HG03469 (cell line): ENCODE measurements at regions not wholly inside any gene's neighbourhood (a gene's known extent, or its start where the extent isn't known, plus 50 kb on each side); places are given as distances from the start of the nearest gene placed in this dataset.
"Not testable (repeated sequence)": the region's sequence is repeated elsewhere in the genome, so short reads cannot be mapped to it uniquely, and the experiment has no call there.

Source experiments
- ATAC-seq: cut with Tn5 transposase; IDR thresholded peaks from one replicate; pipeline ENCODE4 v1.9.1; 2021; ENCODE audit warnings: mild to moderate bottlenecking, moderate library complexity, moderate number of reproducible peaks; ENCODE audit not compliant: unreplicated experiment

DNA sequence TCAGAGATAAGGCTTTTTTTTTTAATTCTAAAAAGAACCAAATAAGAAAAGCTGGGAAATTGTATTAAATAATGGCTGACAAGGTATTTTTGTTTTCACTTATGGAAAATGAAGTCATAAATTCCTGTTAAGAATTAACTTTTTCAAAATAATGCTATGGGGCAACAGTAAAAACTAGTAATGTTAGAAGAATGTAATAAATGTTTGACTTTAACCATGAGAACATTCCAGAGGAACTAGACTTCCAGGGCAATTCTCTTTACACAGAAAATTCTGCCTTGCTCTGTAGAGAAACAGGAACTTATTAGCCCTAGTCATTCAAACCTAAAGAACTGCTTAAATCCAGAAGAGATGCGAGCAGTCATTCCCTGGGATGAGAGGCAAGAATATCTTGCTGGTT is 571.1 kb downstream of the IPMK start:
- no peak for ATAC-seq

DNA sequence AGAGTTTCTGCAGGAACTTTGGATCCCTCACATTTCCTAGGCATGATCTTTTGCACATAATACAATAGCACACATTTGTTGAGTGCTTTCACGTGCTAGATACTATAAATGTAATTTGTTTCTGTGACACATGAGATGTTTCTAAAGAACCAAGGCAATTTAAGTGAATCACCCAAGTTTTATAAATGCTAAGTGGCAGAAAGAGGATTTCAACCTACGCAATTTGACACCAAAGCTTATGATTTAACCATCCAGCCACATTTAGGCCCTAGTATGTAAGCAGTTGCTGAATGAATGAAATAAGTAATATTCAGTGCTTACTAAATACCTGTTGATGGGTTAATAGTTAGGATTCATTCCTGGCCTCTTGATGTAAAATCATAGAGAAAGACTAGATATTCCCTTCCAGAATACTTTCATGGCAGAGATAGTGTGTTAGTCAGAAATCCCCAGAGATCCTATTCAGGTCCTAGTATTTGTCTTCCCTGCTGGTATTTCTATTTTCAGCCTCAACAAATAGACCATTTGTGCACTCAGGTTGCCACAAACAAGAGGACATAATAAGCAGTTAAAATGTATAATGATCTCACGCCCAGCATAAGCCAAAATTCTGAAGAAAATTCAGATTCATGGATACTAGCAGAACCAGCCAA is 572.6 kb downstream of the IPMK start:
- ATAC-seq = no peak

DNA sequence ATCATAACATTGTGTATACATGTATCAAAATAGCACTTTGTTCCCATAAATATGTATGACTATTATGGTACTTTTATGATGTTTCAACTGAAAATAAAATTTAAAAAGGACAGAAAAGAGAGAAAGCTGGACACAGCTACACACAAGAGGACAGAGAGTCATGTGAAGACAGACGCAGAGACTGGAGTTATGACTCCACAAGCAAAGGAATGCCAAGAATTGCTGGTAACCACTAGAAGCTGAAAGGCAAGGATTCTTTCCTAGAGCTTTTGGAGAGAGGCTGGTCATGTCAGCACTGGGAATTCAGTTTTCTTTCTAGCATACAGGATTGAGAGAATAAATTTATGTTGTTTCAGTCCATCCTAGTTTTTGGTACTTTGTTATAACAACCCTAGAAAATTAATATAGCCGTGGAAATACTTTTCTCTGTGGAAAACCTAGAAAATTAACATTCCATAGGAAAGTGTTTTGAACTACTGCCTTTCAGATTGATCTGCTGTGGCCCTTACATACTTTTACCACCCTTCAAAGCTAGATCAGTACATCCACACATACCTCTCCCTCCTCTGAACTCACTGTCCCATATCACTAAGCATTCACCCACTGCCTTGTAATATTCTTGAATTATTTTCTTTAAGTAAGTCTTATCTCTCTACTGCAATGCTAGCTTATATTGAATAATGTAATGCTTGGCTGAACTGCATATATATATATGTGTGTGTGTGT is 575.3 kb downstream of the IPMK start:
- no peak for ATAC-seq

DNA sequence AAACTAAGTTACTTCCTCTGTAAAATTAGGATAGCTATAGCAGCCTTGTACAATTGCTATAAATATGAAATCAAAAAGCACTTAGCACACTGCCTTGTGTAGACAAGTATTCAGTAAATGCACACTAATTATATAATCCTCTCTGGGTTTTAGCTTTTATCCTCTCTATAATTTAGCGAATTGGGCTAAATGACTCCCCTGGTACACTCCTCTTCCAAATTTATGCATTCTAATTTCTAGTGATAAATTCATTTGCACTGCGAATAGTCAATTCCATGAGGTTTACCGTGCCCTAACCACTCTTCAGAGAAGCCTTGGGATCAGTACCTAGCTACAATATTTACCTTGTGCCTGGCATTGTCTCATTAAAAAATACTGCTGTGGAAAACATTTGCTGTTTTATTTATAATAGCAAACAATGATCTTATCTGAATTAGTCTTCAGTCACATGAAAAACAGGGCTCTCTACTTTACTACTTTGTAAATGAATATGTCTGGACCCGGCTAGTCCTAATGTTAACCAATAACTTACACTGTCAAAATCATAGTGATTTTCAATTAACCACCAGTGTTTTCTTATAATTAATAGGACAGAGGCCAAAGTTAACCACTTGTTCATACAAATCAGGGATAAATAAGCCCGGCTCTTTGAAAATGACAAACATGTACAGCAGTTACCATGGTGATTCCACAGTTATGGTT is 577.9 kb downstream of the IPMK start:
- ATAC-seq = no peak

DNA sequence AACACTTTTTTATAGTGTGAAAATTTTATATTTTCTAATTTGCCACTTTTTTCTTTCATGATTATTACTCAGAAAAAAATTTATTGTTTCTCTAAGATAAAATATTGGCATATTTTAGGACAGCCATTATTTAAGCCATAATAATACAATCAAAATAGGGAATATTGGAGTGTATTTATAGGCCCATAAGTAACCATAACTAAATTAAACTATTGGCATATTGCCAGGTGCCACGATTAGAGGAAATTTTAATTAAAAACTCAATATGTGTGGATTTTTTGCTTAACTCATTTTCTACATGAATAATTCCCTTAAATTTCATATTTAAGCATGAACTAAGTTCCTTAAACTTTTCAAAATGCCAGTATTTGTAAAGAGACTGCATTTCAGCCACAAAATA is 587.8 kb downstream of the IPMK start:
- no peak for ATAC-seq

DNA sequence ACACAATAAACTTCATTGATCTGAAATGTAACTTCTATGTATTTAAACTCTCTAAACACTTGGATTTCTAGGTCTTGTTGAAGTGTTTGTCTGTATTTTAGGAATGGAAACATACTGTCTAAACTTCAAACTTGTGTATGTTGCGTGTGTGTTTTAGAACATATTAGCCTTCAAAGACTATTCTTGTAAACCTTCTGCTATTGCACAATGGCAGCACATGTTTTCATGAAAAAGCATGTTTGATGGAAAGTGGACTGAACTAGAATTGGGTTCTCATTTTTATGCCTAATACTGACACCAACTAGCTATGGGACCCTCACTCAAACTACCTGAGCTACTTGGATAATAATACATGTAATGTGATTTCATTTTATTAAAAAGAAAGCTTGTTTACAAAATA is 592.6 kb downstream of the IPMK start:
- no peak for ATAC-seq

DNA sequence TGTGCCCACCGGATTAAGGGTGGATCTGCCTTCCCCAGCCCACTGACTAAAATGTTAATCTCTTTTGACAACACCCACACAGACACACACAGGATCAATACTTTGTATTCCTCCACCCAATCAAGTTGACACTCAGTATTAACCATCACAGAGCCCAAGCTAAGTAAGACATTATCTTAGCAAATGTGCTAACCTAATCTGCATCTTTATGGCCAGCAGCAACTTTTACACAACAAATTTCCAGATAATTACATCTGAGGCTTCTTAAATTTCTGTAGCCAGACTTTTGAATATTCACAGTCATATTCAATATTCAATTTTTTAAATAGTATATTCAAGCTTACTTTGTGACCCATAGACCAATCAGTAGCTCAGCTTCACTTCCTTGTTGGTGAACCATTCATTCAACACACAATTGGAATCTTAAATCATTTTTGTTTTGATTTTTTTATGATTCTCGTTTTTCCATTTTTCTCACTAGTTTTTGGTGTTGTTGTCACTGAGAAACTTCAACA is 594.2 kb downstream of the IPMK start:
- ATAC-seq = no peak

DNA sequence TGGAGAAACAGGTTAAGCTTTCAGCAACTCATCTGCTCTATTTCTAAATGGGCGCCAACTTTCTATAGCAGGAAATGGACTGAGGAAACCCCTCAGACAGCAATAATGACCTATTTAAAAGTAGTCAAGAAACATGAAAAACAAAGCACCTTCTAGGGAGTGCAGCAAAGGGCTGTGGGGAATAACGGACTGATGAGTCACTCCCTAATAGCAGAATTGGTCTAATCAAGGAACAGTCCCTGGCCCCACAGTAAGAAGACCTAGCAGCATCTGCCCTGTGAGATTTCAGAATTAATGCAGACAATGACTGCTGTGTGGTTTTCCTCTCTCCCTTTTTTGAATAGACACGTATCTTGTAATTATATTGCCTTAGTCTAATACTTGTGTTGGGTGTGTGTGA is 602.9 kb downstream of the IPMK start:
- ATAC-seq = no peak

DNA sequence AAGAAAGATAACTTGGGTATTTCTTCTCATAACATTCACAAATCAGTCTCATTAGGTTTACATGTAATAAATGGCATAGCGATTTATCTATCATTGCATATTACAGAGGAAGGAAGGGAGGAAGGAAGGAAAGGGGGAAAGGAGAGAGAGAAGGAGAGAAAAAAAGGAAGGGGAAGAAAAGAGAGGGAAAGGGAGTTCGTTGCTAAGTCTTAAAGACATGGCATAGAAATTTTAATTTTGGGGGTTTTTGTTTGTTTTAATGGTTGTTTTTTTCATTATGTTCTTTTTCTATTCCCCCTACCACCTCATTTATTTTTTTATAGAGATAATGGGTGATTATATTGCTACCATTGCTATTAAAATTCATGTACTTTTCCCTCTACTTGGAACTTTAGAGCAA is 604.3 kb downstream of the IPMK start:
- ATAC-seq = no peak

DNA sequence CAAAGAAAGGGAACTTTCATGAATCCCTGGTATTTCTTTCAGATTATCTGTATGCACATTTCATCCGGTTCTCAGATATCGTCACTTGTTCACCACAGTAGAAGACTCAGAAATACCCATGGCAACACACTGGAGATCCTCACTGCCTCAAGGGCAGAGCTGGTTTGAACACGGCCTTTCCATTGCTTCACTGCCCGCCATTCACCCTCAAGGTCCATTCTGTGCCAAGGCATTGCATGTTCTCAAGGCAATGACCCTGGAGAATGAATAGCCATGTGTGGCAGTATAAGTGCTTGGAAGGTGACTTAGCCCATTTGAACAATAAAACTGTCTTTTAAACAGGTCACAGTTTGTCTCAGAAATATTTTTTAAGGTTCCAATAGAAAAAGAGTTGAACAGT is 606.5 kb downstream of the IPMK start:
- ATAC-seq = no peak

DNA sequence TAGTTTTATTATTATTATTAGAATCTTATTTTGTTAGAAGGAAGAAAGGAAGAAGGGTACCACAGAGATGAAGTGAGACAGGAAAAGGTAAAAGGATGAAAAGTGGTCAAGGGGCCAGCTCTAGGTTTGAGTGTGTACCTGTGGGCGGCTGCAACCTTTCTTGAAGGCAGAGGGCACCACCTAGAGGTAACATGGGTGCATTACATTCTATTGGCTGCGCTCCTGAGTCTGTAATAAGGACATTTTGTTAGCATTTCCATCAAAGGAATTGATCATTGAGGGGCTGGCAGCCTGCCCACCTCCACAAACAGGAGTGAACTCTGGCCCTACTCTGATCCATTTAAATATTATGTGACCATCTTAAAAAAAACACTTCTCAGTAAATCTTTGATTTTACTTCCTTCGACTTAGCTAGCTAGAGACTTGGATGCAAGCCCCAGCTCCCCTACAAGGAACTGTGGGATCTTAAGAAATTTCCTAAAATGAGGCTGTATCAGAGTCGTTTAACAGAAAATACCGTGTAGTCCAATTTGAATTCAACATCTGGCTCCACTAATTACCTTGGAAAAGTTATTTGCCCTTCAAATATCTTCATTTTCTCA is 610.4 kb downstream of the IPMK start:
- peak; percentile 83 for ATAC-seq

DNA sequence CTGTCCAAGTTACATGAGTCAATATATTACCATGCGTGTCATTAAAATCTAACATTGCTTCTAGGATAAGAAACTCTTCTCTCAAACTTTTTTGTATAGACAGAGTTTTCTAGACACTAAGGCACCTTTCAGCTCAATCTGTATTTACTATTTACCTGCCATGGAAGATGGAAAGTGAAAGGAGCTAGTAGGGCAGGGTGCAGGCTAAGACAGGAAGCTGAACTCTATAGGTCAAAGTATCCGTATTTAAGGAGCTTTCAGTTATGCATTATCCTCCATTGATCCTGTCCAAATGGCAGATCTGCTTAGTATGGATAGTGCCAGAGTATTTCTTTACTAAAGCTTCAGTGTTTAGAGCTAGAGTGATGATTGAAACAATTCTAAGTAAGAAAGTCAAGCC is 612.8 kb downstream of the IPMK start:
- no peak for ATAC-seq

DNA sequence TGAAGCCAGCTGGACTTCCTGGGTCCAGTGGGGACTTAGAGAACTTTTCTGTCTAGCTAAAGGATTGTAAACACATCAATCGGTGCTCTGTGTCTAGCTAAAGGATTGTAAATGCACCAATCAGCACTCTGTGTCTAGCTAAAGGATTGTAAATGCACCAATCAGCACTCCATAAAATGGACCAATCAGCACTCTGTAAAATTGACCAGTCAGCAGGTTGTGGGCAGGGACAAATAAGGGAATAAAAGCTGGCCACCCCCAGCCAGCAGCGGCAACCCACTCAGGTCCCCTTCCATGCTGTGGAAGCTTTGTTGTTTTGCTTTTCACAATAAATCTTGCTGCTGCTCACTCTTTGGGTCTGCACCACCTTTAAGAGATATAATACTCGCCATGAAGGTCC is 622.6 kb downstream of the IPMK start:
- ATAC-seq = not testable (repeated sequence)

DNA sequence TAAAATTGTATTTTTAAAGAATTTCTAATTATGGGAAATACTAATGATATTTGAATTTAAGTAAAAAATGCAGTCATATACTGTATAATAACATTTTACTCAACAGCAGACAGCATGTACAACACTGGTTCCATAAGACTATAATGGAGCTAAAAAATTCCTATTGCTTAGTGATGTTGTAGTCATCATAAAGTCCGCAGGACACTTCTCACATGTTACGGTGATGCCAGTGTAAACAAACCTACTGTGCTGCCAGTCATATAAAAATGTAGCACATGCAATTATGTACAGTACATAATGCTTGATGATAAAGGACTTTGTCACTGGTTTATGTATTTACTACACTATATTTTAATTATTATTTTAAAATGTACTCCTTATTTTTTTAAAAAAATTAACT is 629.3 kb downstream of the IPMK start:
- ATAC-seq = no peak

DNA sequence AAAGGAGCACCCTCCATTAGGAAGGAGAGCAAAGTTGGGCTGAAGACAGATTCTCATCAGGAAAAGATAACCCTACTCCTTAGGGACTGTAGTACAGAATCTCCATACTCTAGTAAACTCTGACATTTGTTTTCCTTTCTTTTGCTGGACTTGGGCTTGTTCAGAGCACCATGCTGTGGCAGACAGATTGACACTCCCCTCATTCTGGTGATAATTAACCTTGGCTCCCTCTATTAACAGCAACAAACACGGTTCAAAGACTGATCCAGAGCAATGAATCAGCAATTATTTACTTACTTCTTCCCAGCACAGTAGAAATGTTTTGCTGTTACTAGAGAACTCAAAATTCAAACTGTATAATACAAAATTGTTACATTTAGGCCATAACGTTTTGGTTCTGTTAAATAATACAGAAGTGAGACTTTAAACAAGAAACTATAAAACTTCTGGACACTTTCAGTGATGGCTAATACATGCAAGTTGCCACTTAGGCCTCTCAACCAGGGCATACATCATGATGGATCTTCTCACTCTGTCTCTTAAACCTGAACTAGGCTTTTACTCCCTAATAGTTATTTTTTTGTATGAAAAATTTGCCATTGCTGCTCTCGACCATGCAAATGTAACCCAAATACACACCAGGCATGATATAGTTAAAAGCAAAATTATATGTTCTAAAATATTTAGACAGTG is 639.0 kb downstream of the IPMK start:
- no peak for ATAC-seq

DNA sequence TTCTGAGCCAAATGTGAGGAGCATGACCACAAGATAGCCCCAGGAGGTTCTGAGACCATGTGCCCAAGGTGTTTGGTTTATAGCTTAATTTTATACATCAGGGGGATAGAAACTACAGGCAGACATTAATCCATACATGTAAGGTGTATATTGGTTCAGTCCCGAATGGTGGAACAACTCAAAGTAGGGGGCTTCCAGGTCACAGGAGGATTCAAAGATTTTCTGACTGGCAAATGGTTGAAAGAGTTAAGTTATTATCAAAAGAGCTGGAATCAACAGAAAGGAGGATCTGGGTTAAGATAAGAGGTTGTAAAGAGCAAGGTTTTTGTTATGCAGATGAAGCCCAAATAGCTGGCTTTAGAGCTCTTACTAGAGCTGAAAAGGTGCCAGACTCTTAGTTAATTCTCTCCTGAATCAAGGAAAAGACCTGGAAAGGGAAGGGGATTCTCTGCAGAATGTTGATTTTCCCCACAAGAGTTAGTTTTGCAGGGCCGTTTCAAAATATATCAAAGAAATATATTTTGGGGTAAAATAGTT is 640.0 kb downstream of the IPMK start:
- no peak for ATAC-seq

DNA sequence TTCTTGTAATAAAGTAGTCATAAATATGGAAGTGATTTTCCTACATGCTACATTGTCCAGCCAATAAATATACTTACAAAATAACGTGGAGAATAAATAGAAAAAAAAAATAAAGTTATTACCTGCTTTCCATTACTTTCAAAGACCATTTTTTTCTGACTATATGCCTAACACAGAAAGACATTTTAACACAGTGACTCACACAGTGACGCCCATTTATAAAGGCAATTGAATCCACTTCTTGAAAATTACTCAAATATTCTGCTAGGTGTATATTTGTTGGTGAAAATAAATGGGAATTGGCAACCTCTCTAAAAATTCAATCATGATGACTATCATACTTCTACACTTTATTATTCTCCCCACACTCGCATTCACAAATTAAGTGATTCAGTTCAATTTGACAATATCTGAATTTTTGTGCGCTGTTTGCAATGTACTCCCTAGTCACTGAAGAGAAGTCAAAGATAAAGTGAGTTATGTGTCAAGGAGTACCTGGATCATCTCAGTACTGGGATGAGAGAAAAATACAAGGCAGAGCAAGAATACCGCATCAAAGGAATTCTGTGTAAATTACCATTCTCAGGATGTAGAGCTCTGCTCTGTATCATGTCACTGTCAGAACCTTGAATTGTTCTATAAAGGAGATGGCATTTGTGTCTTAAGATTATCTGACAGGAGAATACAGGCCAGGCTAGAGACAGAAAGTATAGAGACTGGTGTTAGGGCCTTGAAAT is 642.7 kb downstream of the IPMK start:
- no peak for ATAC-seq

DNA sequence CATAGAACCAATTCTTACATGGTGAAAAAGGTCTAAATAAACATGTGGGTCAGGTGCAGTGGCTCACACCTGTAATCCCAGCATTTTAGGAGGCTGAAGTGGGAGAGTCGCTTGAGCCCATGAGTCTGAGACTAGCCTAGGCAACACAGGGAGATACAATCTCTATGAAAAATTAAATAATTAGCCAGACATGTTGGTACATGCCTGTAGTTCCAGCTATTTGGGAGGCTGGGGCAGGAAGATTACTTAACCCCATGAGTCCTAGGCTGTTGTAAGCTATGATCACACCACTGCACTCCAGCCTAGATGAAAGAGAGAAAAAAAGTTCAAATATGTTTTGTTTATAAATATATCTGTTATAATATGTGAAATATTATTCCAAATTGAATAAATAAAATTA is 643.6 kb downstream of the IPMK start:
- no peak for ATAC-seq

DNA sequence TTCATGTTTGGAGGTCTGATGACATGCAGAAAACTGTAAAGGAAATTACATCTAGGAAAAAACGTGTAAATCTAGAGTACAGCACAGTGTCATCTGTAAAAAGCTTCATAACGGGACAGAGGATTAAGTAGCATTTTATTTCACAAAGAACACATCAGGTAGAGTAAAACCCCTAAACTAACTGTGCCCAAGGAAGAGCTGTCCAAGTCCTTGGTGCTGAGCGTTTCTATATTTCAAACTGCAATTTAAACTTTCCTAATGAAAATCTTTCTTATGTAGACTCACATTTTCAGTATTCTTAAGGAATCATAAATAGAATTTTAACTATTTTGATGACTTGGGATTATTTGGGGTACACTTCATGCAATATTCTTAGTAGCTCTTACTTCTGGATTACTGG is 646.2 kb downstream of the IPMK start:
- ATAC-seq = no peak

DNA sequence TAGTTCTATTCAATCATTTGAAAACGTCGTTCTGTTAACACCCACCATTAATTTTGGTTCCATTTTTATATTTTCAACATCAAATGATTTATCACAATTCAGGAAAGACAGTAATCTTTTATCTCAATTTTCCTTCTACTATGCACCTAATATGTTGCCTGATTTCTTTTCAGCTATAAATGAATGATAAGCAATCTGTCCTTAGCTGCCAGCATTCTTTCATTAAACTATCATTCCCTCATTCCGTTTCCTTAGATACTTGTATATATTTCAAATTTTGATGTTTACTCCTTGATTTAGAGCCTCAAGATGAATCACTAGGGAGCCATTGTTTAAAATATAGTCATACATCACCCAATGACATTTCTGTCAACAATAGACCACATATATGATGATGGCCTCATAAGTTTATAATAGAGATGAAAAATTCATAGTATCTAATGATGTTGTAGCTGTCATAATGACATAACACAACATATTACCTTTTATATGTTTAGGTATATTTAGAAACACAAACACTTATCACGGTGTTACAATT is 661.7 kb downstream of the IPMK start:
- ATAC-seq = no peak
